GM18508 (cell line): ENCODE measurements at regions not wholly inside any gene's neighbourhood (a gene's known extent, or its start where the extent isn't known, plus 50 kb on each side); places are given as distances from the start of the nearest gene placed in this dataset.
"Not testable (repeated sequence)": the region's sequence is repeated elsewhere in the genome, so short reads cannot be mapped to it uniquely, and the experiment has no call there.

Source experiments
- ATAC-seq: cut with Tn5 transposase; IDR thresholded peaks from one replicate; pipeline ENCODE4 v1.9.1; 2021; ENCODE audit warnings: moderate number of reproducible peaks; ENCODE audit not compliant: insufficient read depth, unreplicated experiment

GRCh38 chr12:88753707-88754106 lies 173.4 kb upstream of the KITLG start:
- no peak for ATAC-seq

- ATAC-seq: no peak
Measured at GRCh38 chr12:88753066-88753465, 172.8 kb upstream of the KITLG start.

DNA sequence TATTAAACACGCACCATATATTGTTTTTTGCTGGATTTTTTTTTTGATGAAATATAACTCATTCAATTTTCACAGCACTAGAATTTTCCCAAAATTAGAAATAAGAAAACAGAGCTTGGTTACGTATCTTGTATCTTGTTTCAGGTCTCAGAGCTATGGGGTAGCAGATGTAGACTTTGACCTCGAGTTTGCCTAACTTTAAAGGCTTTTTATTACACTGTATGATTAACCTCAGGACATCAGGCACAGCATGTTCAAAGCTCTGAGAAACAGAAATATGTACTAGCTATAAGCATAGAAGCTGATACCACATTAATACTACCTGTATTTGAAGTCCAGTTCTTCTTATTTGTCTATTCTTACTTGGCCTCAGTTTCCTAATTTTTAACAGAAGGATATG lies 171.9 kb upstream of the KITLG start:
- ATAC-seq: no peak

- ATAC-seq: no peak
Measured at GRCh38 chr12:88750867-88751543, 170.7 kb upstream of the KITLG start.

DNA sequence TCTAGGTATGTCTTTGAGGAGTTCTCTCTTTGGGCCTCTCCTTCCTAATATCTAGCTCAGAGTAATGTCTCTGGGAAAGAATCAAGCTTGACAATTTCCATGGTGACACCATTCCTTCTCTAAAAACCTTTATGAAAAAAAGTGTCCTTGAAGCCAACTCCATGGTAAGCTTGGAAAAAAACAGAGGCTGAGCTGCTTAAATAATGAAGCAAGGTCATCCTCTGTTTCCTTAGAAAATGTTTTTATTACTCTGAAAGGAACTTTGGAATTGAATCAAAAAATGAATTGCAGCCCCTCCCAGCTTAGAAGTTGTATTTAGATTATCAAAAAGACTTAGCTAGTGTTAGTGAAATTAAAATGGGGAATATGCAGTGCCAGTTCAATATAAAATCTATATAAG lies 166.1 kb upstream of the KITLG start:
- no peak for ATAC-seq

DNA sequence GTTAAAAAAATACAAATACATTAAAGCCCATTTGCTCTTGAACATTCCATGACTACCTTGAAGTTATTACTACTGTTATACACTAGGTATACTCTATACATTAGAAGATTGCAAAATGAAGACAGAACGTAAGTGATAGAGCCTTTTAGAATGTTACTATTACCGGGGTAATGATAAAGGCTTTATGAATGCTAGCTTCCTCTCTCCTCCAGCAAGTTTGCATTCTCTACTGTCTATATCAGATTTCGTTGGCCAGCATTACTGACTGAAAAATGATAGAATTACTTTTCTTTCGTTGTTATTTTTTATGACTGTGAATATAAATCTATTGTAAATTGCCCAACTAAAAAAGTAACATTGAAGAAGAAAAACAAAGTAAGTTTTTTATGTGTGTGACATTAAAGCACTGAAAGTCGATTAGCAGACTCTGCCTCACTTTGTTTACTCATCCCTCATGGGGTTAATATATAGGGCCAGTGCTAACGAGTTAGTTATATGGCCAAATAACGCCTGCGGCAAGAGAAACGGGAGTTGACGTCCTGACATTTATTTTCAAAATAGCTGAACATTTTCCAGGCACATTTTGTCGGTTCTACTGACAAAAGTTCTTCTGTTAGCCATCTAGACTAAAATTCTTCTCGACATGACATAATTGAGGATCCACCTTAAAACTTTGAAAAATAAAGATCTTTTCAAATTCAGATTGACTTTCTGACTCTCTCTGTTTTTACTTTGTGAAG lies 163.8 kb upstream of the KITLG start:
- ATAC-seq: no peak

DNA sequence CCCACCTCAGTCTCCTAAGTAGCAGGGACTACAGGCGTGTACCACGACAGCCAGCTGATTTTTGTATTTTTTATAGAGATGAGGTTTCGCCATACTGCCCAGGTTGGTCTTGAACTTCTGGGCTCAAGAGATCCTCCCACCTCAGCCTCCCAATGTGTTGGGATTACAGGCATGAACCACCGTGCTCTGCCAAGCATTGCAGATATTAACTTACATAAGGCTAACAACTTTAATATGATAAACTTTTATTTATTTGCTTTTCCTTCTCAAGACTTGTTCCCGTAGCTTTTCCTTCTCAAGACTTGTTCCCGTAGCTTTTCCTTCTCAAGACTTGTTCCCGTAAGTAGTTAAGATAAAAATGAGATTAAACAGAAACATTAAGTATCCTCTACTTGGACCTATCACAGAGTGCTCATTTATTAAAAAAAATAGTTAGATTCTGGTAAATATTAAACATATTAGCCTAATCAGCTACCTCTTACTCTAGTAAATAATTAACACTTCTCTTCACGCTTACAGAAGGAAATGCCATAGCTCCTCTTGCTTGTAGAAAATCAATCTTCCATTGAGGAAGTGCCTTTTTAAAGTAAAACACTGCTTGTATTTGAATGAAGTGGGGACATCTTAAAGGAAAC lies 157.7 kb upstream of the KITLG start:
- no peak for ATAC-seq

GRCh38 chr12:88736031-88736430 lies 155.8 kb upstream of the KITLG start:
- no peak for ATAC-seq

DNA sequence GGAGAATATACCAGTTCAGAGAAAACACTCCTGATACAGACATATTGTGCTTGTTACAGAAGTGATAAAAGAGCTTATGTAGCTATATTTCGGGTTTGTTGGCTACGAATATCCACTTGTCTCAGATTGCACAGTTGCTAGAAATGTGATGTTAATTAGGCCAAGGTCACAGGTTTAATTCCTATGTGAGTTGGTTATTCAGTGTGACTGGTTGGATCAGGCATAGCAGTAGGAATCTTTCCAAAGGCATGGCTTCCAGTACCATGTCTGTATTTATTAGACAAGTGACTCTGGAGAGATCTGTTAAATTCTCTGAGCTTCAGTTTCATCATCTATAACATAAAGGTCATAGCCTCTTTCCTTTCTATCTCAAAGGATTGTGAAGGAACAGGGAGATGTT lies 152.7 kb upstream of the KITLG start:
- no peak for ATAC-seq

- ATAC-seq: no peak
Measured at GRCh38 chr12:88729196-88729595, 148.9 kb upstream of the KITLG start.

- ATAC-seq: no peak
Measured at GRCh38 chr12:88726806-88727720, 146.8 kb upstream of the KITLG start.

DNA sequence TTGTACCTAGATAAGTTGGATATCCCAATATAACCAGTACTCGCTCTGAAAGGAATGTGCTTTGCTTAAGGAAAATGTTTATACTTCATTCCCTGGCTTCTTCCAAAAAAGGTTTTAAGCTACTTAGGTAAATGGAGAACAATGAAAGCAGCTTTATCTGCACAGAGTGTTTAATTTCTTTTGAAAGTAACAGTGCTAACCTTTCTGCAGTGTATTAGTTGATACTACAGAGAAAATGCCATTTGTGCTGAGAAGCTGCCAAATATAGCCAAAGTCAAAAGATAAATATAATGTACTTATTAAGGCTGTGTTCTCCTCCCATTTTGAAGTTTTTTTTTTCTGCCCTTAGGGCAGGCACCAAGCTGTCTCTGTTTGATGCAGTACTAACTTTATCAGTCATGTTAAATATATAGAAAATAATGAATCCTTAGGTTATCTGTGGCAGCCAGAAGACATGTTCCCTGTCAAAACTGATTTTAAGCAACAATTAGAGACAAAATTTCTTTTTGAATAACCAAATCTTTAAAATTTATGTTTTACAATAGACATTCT lies 145.4 kb upstream of the KITLG start:
- ATAC-seq: no peak

GRCh38 chr12:88723219-88723618 lies 142.9 kb upstream of the KITLG start:
- no peak for ATAC-seq

- ATAC-seq: no peak
Measured at GRCh38 chr12:88720785-88721650, 140.7 kb upstream of the KITLG start.

- no peak for ATAC-seq
Measured at GRCh38 chr12:88720231-88720630, 140.0 kb upstream of the KITLG start.

DNA sequence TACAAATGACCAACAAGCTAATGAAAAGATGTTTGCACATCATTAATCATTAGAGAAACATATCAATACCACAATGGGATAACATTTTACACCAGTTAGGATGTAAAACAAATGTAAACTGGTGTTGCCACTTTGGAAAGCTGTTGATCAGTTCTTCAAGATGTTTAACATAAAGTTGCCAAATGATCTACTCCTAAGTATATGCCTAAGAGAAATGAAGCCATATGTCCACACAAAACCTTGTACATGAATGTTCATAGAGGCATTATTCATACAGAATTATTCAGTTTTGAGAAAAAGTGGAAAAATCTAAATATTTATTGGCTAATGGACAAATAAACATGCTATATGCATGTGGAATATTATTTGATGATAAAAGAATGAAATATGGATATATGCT lies 136.9 kb upstream of the KITLG start:
- no peak for ATAC-seq

DNA sequence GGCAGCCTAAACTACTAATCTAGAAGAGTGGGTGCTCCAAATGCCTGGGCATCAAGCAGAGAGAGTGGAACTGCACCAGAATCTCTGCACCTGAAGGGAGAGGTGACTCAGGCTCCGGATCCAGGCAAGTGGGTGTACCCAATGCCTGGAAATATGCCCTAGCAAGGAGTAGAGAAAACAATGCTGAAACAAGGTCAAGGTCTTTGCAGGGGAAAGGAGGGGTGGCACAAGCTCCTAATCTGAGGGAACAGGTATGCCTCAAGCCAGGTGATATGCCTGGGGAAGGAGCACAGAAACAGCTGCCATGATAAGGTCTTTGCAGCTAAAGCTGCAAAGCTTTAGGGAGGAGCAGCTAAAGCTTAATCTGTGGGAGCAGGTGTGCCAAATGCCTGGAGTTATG lies 136.0 kb upstream of the KITLG start:
- no peak for ATAC-seq

GRCh38 chr12:88715673-88716072 lies 135.4 kb upstream of the KITLG start:
- ATAC-seq: no peak

DNA sequence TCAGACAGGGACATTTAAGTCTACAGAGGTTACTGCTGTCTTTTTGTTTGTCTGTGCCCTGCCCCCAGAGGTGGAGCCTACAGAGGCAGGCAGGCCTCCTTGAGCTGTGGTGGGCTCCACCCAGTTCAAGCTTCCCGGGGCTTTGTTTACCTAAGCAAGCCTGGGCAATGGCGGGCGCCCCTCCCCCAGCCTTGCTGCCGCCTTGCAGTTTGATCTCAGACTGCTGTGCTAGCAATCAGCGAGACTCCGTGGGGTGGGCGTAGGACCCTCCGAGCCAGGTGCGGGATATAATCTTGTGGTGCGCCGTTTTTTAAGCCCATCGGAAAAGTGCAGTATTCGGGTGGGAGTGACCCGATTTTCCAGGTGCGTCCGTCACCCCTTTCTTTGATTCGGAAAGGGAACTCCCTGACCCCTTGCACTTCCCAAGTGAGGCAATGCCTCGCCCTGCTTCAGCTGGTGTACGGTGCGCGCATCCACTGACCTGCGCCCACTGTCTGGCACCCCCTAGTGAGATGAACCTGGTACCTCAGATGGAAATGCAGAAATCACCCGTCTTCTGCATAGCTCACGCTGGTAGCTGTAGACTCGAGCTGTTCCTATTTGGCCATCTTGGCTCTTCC lies 134.1 kb upstream of the KITLG start:
- not testable (repeated sequence) for ATAC-seq
